GM23248 (cell line): ENCODE measurements at regions not wholly inside any gene's neighbourhood (a gene's known extent, or its start where the extent isn't known, plus 50 kb on each side); places are given as distances from the start of the nearest gene placed in this dataset.

ENCODE experiments used
- EZH2 ChIP-seq: fragments of 200-600 bp; sonication (generic); IDR thresholded peaks from 2 replicates; pipeline ENCODE4 v1.6.1; 2018; ENCODE audit warnings: antibody characterized with exemption, mild to moderate bottlenecking; ENCODE audit not compliant: insufficient read depth, poor library complexity, severe bottlenecking
- EZH2phosphoT487 ChIP-seq: fragments of 200-600 bp; sonication (generic); IDR thresholded peaks from 2 replicates; pipeline ENCODE4 v1.6.1; 2018; ENCODE audit warnings: antibody characterized with exemption, moderate library complexity, mild to moderate bottlenecking, low read depth; ENCODE audit not compliant: insufficient read depth

GRCh38 chr1:215487466-215487865 lies 79.6 kb upstream of the KCTD3 start:
- TF ChIP-seq EZH2 (no peak), EZH2phosphoT487 (no peak)
